IPS DF 4.7 (cell line): ENCODE measurements at regions not wholly inside any gene's neighbourhood (a gene's known extent, or its start where the extent isn't known, plus 50 kb on each side); places are given as distances from the start of the nearest gene placed in this dataset.

Experiments
- DNase-seq: peaks from one replicate; pipeline ENCODE4 v3.0.0-alpha.2; 2013; ENCODE audit warnings: low spot score; ENCODE audit errors: extremely low read depth

DNA sequence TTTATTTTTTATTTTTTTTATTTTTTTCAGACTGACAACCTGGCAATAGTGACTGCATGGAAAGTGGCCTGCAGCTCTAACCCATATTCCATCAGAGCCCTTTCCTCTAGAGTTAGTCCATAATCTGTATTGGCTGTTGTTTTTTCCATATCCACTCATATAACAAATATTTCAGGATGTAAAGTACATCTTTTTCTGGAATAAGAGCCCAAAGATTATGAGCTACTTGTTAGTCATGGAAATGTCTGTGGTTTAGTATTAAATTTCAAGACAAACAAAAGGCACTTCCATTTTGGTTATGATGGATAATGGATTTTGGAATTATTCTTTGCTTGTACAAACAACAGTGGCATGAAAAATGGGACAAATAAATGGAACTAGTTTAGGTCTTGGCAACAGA lies 296.0 kb upstream of the HS3ST1 start:
- DNase-seq: no peak

GRCh38 chr4:11722223-11722622 lies 293.5 kb upstream of the HS3ST1 start:
- no peak for DNase-seq

DNA sequence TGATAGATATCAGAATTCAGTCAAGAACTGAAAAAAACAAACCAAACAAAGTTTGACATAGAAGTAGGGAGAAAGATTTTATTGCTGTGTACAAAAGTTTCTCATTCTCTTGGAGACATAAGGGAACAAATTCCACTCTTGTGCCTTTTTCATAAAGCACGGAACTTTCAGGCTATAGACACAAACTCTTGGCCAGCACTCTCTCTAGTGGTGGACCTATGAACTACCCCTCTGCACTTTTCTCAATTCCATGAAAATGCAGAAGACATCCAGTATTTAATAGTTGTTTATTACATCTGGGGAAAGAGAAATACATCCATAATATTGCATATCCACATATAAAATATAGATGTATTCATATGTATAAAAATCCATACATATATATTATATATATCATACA lies 291.6 kb upstream of the HS3ST1 start:
- no peak for DNase-seq

DNA sequence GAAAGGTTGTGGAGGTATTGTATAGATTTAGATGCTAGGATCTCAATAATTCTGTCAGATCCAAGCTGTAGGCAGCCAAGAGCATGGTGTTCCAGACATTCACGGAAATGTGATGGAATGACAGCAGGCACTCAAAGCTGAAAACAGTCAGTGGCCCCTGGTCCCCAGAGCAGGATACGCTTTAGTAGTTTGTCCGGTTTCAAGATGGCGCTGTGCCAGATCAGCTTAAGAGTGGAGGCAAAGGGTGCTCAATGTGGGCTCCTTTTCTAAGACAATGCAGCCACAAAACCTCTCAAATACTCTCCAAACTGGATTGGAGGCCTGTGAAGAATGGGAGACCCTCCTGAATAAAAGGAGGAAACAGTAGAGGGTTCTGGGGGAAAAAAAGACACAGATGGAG lies 291.2 kb upstream of the HS3ST1 start:
- no peak for DNase-seq

GRCh38 chr4:11715753-11716521 lies 287.2 kb upstream of the HS3ST1 start:
- no peak for DNase-seq

GRCh38 chr4:11710453-11711093 lies 281.9 kb upstream of the HS3ST1 start:
- no peak for DNase-seq

GRCh38 chr4:11704186-11704830 lies 275.6 kb upstream of the HS3ST1 start:
- DNase-seq: no peak

- no peak for DNase-seq
These were observed 274.3 kb upstream of the HS3ST1 start for GRCh38 chr4:11702886-11703557.

DNA sequence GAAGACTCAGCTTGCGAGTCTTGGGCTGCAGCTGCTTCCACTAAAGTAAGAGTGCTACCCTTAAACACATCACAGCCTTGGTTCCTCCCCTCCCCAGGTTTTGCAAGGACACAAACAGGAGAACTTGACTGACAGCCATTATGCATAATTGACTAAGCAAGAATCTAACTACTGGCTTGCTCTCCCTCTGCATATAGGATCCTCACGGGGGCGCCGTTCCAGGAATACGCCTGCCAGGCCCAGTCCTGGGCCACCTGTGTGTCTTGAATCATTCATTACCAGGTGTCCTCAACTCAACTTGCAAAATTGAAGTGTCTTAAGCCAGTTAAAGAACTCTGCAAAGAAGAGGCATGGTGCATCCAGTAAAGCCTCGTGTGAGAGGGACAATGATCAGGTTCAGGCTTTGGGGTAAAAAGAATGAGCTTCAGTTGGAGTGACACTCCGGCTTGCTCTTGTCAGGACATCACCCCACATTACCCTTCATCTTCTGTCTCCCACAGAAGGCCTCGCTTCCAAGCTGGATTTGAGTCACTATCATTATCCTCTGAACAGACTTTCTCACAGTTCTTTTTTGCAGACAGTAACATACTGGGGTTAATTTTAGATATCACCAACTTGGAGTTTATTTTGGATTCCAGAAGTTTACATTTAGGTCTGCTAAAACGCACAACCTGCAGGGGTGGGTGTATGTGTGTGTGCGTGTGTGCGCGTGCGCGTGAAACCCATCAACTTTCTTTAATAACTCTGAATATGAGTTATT lies 273.5 kb upstream of the HS3ST1 start:
- DNase-seq: no peak

DNA sequence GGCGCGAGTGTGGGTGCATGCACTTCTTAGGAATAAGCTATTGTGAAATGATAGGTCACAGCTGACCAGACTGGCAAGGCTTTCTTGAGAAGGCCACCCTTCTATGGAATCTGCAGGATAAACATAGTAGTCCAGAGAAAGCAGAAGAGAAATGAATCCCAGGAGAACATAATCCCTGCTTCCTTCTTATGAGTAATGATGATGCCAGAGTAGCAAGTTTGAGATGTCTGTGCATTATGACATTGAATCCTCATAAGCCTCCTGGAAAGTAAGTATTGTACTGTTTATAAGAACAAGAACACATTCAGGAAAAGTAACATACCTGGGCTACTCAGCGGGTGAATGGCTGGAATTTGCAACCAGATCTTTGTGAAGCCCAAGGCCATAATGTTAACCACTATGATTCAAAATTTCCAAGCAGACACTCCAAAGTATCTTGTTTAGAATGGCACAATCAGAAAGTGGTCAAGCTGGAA lies 272.1 kb upstream of the HS3ST1 start:
- DNase-seq: no peak

GRCh38 chr4:11698846-11699590 lies 270.3 kb upstream of the HS3ST1 start:
- DNase-seq: no peak

DNA sequence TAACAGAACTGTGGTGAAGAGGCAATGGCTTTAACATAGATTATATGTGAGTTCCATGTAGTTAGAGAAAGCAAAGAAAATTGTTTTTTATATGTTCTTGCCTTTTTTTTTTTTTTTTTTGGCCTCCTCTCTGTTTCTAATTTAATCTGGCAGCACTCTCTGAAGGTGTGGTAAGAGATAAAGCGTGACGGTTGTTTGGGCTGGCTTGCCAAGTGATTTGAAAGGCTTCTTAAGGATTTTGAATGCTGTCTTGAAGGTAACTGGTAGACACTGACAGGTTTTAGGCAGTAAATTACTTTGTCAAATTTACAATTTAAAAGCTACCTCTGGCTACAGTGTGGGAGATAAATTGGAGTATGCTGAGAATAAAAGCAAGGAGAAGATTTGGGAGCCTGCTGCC lies 269.3 kb upstream of the HS3ST1 start:
- DNase-seq: no peak

DNA sequence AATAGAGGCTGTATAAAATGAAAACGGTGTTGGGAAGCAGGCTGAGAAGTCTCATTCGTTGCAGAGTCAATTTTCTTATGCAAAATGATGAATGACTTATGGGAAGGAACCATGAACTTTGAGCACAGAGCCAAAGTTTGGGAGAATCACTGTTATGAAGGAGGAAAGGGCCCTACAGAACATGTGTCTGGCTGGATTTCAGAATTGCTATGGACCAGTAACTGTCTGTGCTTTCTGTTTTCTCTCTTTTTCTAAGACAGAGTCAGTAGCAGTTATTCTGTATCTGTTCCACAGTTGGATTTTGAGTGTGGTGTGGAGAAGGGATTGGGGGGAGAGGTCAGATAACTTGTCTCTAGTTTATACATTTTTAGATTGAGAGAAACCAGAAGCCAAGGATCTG lies 265.0 kb upstream of the HS3ST1 start:
- DNase-seq: no peak

GRCh38 chr4:11691236-11691635 lies 262.5 kb upstream of the HS3ST1 start:
- DNase-seq: no peak

DNA sequence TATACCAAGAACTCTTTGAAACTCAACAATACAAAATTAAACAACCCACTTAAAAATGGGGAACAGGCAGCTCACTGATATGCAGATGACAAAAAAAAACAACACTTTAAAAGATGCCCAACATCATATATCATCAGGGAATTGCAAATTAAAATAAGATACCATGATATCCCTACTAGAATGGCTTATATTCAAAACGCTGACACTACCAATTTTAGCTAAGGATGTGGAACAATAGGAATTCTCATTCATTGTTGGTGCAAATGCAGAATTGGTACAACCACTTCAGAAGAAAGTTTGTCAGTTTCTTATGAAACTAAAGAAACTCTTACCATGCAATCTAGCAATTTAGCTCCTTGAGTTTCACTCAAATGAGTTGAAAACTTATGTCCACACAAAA lies 259.0 kb upstream of the HS3ST1 start:
- no peak for DNase-seq

DNA sequence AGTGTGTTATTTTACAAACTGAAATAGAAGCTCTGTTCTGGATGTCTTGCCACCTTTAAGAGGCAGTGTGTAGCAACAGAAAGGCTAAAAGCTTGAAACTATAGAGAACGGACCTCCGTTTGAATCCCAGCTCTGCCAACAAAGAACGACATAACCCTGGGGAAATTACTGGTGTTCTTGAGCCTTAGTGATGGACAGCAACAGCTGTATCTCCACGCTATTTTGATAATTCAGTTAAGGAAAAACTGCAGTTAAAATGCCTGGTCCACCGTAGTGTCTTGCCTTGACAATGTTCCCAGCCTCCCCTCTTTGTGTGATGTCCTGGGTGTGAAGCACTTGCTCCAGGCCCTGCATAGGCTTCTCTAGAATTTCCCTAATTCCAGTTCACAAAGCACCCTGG lies 256.8 kb upstream of the HS3ST1 start:
- no peak for DNase-seq

DNA sequence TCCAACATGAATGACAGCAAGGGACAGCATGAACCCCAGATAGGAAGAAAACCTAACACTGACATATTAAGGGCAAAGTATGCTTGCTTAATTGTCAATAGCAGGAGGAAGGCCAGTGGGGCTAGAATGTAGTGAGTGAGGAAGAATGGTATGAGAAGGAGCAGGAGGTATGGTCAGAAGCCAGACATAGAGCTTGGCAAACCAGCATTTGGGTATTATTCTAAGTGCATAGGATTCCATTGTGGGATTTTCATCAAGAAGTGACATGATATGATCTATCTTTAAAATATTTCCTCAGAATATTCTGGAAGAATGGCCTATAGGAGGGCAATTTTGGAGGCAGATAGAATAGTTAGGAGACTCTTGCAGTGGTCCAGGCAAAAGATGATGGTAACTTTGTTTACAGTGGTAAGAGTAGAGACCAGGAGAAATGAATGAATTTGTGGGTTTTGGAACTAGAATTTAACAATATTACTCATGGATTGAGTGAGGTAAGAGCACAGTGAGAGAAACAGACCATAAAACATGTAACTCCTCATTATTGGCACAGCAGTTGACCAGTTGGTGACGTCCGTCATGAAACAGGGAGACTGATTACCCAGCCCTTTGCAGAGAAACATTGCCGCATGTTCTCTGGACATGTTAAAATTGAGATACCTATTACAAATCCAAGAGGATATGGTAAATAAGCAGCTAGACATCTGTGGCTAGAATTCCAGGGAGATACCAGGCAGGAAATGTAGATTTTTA lies 246.5 kb upstream of the HS3ST1 start:
- no peak for DNase-seq

DNA sequence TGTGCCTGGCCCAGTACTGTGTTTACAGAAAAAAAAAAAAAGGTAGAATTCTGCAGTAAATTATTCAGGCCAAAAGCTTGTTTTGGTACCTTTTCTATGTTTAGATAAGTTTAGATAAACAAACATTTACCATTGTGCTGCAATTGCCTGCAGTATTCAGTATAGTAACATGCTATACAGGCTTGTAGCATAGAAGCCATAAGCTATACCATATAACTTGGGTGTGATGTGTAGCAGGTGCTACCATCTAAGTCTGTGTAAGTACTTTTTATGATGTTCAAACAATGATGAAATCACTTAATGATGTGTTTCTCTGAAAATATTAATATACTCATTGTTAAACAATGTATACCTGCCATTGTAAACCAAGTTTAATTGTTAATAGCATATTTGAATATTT lies 241.6 kb upstream of the HS3ST1 start:
- DNase-seq: no peak

GRCh38 chr4:11669156-11669555 lies 240.5 kb upstream of the HS3ST1 start:
- no peak for DNase-seq

DNA sequence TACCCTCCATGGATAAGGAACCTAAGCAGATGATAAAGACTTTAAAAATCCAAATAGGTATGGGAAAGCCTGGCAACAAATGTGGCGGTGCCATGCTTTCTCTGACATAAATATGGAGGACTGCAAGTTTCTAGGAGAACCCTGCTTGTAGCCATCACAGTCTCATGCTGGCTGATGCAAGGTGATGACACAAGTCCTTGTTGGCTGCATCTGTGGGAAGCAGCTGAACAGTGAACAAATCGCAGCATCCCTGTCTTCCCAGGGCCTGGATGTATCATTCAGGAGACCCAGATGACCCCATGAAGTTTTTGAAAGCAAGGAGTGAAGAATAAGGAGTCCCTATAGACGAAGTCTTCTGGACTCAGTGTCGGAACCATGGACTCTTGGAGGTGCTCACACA lies 234.4 kb upstream of the HS3ST1 start:
- DNase-seq: no peak
